Endothelial cell (in vitro differentiated cells): ENCODE measurements at regions not wholly inside any gene's neighbourhood (a gene's known extent, or its start where the extent isn't known, plus 50 kb on each side); places are given as distances from the start of the nearest gene placed in this dataset.

Source experiments
- DNase-seq: peaks from one replicate; pipeline ENCODE4 v3.0.0; 2021; ENCODE audit warnings: low spot score
- H3K27ac Mint-ChIP-seq: one replicate; pipeline ENCODE4 v1.8.0; 2021; ENCODE audit warnings: mixed read lengths, inconsistent platforms; ENCODE audit not compliant: unreplicated experiment
- H3K27me3 Mint-ChIP-seq: one replicate; pipeline ENCODE4 v1.8.0; 2021; ENCODE audit warnings: mild to moderate bottlenecking, moderate library complexity, mixed read lengths, inconsistent platforms; ENCODE audit not compliant: unreplicated experiment
- H3K36me3 Mint-ChIP-seq: one replicate; pipeline ENCODE4 v1.8.0; 2021; ENCODE audit warnings: mild to moderate bottlenecking, low read depth, mixed read lengths, inconsistent platforms; ENCODE audit not compliant: unreplicated experiment
- H3K4me1 Mint-ChIP-seq: one replicate; pipeline ENCODE4 v1.8.0; 2021; ENCODE audit warnings: mild to moderate bottlenecking, mixed read lengths, inconsistent platforms; ENCODE audit not compliant: unreplicated experiment
- H3K4me3 Mint-ChIP-seq: one replicate; pipeline ENCODE4 v1.8.0; 2021; ENCODE audit warnings: mild to moderate bottlenecking, mixed read lengths, inconsistent platforms; ENCODE audit not compliant: unreplicated experiment
- H3K9me3 Mint-ChIP-seq: one replicate; pipeline ENCODE4 v1.8.0; 2021; ENCODE audit warnings: mixed read lengths, inconsistent platforms; ENCODE audit not compliant: unreplicated experiment
- TF ChIP-seq, protein P1 (sequence below): fragments of 200-600 bp; sonication (generic); IDR thresholded peaks from one replicate; pipeline ENCODE4 v1.5.0; 2021; ENCODE audit warnings: antibody characterized with exemption; ENCODE audit not compliant: unreplicated experiment

DNA sequence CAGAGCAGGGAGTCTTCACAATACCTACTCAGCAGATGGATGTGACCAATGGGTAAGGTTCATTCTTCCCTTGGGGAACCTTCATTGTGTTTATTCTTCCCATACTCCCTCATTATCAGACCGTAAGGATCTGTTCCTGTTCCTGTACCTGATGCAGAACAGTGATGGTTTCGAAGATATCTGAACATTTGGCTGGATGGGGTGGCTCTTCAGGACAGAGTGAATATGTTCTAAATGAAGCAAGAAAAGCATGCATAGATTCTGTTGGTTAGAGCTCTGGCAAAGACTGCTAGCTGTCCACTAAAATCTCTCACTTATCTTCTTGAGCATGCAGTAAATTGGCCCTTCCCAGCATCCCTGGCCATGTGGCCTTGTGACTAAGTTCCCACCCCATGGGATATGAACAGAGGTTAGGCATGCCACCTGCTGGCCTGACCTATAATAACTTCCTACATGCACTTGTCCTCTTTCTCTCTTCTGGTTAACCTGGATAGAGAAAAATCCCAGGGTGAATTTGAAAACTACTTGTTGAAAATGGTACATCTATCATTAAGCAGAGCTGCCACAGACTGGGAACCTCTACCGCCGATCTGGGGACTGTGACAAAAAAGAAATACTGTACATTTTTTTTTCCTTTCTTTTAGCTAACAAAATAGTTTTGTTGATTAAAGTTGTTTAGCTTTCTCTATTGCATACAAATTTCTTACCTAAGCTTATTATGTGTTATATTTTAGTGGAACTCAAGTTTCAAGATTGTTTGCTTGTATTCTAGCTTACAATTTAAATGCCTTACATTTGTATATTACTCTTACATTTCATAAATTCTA is 60.0 kb upstream of the BANK1 start:
- TF ChIP-seq, protein P1, sequence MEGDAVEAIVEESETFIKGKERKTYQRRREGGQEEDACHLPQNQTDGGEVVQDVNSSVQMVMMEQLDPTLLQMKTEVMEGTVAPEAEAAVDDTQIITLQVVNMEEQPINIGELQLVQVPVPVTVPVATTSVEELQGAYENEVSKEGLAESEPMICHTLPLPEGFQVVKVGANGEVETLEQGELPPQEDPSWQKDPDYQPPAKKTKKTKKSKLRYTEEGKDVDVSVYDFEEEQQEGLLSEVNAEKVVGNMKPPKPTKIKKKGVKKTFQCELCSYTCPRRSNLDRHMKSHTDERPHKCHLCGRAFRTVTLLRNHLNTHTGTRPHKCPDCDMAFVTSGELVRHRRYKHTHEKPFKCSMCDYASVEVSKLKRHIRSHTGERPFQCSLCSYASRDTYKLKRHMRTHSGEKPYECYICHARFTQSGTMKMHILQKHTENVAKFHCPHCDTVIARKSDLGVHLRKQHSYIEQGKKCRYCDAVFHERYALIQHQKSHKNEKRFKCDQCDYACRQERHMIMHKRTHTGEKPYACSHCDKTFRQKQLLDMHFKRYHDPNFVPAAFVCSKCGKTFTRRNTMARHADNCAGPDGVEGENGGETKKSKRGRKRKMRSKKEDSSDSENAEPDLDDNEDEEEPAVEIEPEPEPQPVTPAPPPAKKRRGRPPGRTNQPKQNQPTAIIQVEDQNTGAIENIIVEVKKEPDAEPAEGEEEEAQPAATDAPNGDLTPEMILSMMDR, result peak; percentile 71
- Mint-ChIP-seq H3K4me1 (peaks cover 5% of the 10 kb centered on the region), H3K27ac (no peak overlapping the region), H3K36me3 (no peaks in the 10 kb centered on the region), H3K9me3 (no peaks in the 10 kb centered on the region), H3K27me3 (no peaks in the 10 kb centered on the region), H3K4me3 (no peak overlapping the region)
- peak; percentile 65 for DNase-seq

DNA sequence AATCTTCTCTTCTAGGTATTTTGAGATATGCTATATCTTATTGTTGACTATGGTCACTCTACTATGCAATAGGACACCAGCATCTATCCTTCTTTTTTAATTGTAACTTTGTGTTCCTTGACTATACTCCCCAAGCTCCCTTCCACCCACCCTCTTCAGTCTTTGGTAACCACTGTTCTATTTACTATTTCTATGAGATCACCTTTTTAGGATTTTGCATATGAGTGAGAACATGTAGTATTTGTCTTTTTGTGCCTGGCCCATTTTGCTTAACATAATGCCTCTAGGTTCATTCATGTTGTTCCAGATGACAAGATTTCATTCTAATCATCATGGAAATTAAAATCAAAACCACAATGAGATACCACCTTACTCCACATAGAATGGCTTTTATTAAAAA is 63.3 kb upstream of the BANK1 start:
- Mint-ChIP-seq H3K27me3 (no peaks in the 10 kb centered on the region), H3K9me3 (no peaks in the 10 kb centered on the region), H3K27ac (no peak overlapping the region), H3K4me3 (no peak overlapping the region), H3K36me3 (no peaks in the 10 kb centered on the region), H3K4me1 (peaks cover 5% of the 10 kb centered on the region)
- DNase-seq, result no peak
- TF ChIP-seq, protein P1, result no peak

DNA sequence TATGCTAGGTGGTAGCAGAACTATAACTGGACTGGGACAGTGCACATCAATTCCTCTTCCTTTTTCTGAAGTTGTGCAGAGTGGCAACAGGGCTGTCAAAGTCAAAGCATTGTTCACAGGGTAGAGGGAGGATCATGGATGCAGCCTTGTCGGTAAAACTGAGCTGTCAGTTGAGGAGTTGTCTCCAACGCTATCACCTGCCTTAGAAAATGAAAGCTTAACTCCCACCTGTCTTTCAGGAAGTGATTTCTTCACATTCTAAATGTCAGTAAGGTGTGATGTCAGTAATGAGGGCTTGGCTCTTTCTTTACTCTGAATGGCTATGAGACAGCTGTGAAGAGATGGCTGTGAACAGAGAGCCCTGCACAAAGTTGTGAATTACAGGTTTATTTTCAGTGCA is 66.4 kb upstream of the BANK1 start:
- Mint-ChIP-seq H3K27ac (no peak overlapping the region), H3K36me3 (no peaks in the 10 kb centered on the region), H3K9me3 (no peaks in the 10 kb centered on the region), H3K4me1 (no peaks in the 10 kb centered on the region), H3K4me3 (no peak overlapping the region), H3K27me3 (no peaks in the 10 kb centered on the region)
- TF ChIP-seq, protein P1, result no peak
- no peak for DNase-seq

DNA sequence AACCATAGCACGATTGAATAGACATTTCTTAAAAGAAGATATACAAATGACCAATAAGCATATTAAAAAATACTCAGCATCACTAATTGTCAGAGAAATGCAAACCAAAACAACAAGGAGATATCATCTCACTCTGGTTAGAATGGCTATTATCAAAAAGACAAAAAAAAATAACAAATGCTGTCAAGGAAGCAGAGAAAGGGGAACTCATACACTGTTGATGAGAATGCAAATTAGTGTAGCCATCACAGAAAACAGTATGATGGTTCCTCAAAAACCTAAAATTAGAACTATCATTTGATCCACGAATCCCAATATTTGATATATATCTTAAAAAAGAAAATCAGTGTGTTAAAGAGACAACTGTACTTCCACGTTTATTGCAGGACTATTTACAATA is 71.7 kb upstream of the BANK1 start:
- Mint-ChIP-seq H3K4me1 (no peaks in the 10 kb centered on the region), H3K27me3 (no peaks in the 10 kb centered on the region), H3K4me3 (no peak overlapping the region)

More for the DNA sequence above, 71.7 kb upstream of the BANK1 start:
- no peak overlapping the region for H3K27ac Mint-ChIP-seq
- no peaks in the 10 kb centered on the region for H3K9me3 Mint-ChIP-seq
- no peak for DNase-seq
- H3K36me3 Mint-ChIP-seq, result no peaks in the 10 kb centered on the region
- TF ChIP-seq, protein P1, result no peak
